ENCODE measurements at regions not wholly inside any gene's neighbourhood (a gene's known extent, or its start where the extent isn't known, plus 50 kb on each side); places are given as distances from the start of the nearest gene placed in this dataset.

DNA sequence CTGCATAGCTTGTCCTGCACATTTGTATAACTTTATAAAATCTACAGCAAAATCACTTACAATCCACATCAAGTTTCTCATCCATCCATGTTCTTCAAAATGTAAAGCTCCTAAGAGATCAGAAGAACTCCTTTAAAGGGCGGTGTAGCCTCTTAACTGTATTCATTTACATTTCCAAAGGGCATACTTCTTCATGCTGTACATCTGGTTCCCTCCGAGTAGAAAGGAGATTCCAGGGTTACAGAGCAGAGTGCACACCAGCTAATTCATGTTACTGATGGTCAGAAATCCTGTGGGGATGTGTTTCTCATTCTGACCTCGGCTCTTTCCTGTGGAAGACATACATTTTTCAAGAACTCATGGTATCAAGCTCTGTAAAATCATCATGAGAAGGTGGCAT lies 231.8 kb downstream of the ARAP2 start:
- no peak for DNase-seq (ENCODE audit: low read depth in 2 of 2)
- TF ChIP-seq, protein P1, sequence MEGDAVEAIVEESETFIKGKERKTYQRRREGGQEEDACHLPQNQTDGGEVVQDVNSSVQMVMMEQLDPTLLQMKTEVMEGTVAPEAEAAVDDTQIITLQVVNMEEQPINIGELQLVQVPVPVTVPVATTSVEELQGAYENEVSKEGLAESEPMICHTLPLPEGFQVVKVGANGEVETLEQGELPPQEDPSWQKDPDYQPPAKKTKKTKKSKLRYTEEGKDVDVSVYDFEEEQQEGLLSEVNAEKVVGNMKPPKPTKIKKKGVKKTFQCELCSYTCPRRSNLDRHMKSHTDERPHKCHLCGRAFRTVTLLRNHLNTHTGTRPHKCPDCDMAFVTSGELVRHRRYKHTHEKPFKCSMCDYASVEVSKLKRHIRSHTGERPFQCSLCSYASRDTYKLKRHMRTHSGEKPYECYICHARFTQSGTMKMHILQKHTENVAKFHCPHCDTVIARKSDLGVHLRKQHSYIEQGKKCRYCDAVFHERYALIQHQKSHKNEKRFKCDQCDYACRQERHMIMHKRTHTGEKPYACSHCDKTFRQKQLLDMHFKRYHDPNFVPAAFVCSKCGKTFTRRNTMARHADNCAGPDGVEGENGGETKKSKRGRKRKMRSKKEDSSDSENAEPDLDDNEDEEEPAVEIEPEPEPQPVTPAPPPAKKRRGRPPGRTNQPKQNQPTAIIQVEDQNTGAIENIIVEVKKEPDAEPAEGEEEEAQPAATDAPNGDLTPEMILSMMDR (conservative IDR thresholded peaks at IDR 0.05 in 1 of 2, IDR thresholded peaks at IDR 0.05 in 1 of 2; ENCODE audit: low read depth in 1 of 2, low read length in 2 of 2): no peak
- TF ChIP-seq EZH2 (IDR thresholded peaks at IDR 0.05; ENCODE audit: low read length, missing control alignments): no peak
- H3K4me3 ChIP-seq (replicated peaks in 1 of 4; ENCODE audit: control extremely low read depth in 1 of 4, insufficient read depth in 1 of 4, low read depth in 3 of 4, low read length in 4 of 4): no peak overlapping the region

DNA sequence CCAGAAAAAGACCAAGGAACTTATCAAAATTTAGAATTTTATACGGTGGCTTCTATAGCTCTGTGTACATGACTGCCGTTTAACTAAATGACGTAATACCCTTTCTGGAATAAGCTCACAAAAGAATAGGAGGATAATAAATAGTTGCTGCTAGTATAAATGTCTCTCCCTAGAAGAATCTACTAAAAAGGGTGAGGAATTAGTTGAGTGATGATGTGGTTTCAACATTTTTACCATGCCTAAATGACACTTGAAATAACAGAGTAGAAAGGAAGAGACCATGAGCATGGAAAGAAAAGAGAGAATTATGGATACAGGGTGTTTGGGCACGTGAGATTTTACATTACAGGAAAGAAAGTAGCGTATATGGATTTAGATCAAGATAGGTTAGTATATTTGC lies 231.1 kb downstream of the ARAP2 start:
- peak in 1 of 2 donors; percentile 61 for DNase-seq (ENCODE audit: low read depth in 2 of 2)
- Histone ChIP-seq H3K9ac (ENCODE audit: insufficient read depth, low read length) (no peak overlapping the region), H3K4me2 (ENCODE audit: extremely low read depth, insufficient read depth, low read length) (no peak overlapping the region), H3K27me3 (ENCODE audit: control insufficient read depth, insufficient read depth, low read length) (no peaks in the 10 kb centered on the region), H3K4me3 (replicated peaks in 1 of 4; ENCODE audit: control extremely low read depth in 1 of 4, insufficient read depth in 1 of 4, low read depth in 3 of 4, low read length in 4 of 4) (no peak overlapping the region), H3K27ac (ENCODE audit: insufficient read depth, low read length) (no peak overlapping the region), H3K4me1 (ENCODE audit: control insufficient read depth, extremely low read depth, insufficient read depth, low read length) (no peaks in the 10 kb centered on the region), H4K20me1 (ENCODE audit: control insufficient read depth, extremely low read depth, insufficient read depth, low read length) (no peaks in the 10 kb centered on the region), H3K9me3 (ENCODE audit: control insufficient read depth, insufficient read depth, low read depth, low read length) (no peaks in the 10 kb centered on the region), H2AFZ (ENCODE audit: low read length) (no peak overlapping the region), H3K79me2 (ENCODE audit: control insufficient read depth, insufficient read depth, low read length) (no peaks in the 10 kb centered on the region), H3K36me3 (ENCODE audit: control insufficient read depth, insufficient read depth, low read length) (no peaks in the 10 kb centered on the region)
- TF ChIP-seq EZH2 (IDR thresholded peaks at IDR 0.05; ENCODE audit: low read length, missing control alignments): no peak
- TF ChIP-seq, protein P1 (conservative IDR thresholded peaks at IDR 0.05 in 1 of 2, IDR thresholded peaks at IDR 0.05 in 1 of 2; ENCODE audit: low read depth in 1 of 2, low read length in 2 of 2): no peak

More for the DNA sequence above, 231.8 kb downstream of the ARAP2 start:
- Histone ChIP-seq H3K79me2 (ENCODE audit: control insufficient read depth, insufficient read depth, low read length) (no peaks in the 10 kb centered on the region), H4K20me1 (ENCODE audit: control insufficient read depth, extremely low read depth, insufficient read depth, low read length) (no peaks in the 10 kb centered on the region), H2AFZ (ENCODE audit: low read length) (no peak overlapping the region), H3K4me2 (ENCODE audit: extremely low read depth, insufficient read depth, low read length) (no peak overlapping the region), H3K9me3 (ENCODE audit: control insufficient read depth, insufficient read depth, low read depth, low read length) (no peaks in the 10 kb centered on the region), H3K4me1 (ENCODE audit: control insufficient read depth, extremely low read depth, insufficient read depth, low read length) (no peaks in the 10 kb centered on the region), H3K27me3 (ENCODE audit: control insufficient read depth, insufficient read depth, low read length) (no peaks in the 10 kb centered on the region), H3K36me3 (ENCODE audit: control insufficient read depth, insufficient read depth, low read length) (no peaks in the 10 kb centered on the region), H3K9ac (ENCODE audit: insufficient read depth, low read length) (no peak overlapping the region), H3K27ac (ENCODE audit: insufficient read depth, low read length) (no peak overlapping the region)

Measured in fibroblast of lung (primary cell).